RCC 7860 (cell line): ENCODE measurements at regions not wholly inside any gene's neighbourhood (a gene's known extent, or its start where the extent isn't known, plus 50 kb on each side); places are given as distances from the start of the nearest gene placed in this dataset.
A peak's percentile ranks its signal among the peaks of the same experiment; 100 is the strongest.

ENCODE experiments used
- DNase-seq: peaks from one replicate; pipeline ENCODE4 v3.0.0-alpha.2; 2015; ENCODE audit warnings: low spot score
- FAIRE-seq: peaks from 2 replicates; lab custom pipeline; 2012; peaks lifted over from hg19 to GRCh38; lab: Jason Lieb, UNC

DNA sequence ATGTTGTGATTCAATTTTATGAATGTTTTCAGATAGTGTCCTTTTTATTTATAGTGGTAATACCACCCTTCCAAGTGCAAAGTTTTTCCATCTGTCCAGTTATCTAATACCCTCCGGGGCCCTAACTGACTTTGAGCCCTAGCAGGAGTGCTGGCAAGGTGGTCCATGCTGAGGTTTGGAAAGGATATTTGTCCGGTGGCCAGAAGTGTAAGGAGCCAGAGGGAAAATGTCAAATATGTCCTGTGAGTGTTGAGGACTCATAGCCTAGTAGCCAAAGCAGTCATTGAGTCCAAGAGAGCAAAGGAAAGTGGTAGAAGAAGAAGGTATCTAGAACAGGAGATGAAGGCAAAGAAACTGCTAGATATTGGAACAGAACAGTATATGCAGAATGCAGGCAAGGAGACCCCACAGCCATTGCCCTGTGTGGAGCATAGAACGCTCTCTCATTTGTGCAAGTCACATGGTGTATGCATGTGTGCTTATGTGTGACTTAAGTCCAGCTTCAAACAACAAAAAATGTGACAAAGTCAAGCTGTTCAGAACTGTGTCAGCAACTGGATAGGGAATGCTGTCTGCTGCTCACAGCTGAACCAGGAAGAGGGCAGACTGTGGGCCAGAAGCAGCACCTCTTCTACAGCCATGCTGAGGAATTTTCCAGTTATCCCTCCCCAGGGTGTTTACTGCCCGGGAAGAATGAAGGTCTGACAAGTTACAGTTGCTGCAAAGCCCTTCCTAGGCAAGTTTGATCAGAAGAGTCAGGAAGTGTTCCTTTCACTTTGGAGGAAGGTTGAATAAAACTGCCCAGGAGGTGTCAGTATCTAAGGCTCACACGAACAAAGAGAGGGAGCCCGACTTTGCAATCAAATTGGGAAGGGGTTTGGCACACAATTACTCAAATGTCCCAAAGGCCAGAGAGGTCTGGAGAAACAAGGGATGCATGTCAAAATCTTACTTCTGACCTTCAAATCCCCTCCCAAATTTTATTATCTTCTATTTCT, 463.3 kb upstream of the DMAC1 start:
- FAIRE-seq (no peak), DNase-seq (no peak)

GRCh38 chr9:8261737-8262136, 462.2 kb upstream of the DMAC1 start:
- DNase-seq (no peak), FAIRE-seq (no peak)

- DNase-seq (no peak), FAIRE-seq (no peak)
Observed at GRCh38 chr9:8259028-8259427, 459.4 kb upstream of the DMAC1 start.

- no peak for FAIRE-seq
Observed at GRCh38 chr9:8256880-8257279, 457.3 kb upstream of the DMAC1 start.

DNA sequence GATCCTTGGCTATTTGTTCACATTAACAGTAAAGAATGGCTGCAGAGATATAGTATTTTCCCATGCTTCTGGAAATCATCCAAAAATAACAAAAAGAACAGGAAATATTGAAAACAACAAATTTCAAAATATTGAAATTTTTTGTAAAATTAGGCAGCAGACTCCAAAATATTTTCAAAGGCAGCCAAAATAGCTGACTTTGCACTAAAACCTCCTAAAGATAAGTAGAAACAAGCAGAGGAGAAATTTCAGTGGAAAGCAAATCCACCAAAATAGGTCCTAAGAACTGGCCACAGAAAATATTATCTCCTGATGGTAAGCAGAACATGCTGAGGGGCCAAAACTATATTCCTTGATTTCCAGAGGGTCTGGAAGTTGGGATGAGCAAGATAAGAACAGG, 456.3 kb upstream of the DMAC1 start:
- DNase-seq, result no peak
- FAIRE-seq, result no peak

More at GRCh38 chr9:8256880-8257279, 457.3 kb upstream of the DMAC1 start:
- DNase-seq, result no peak

- FAIRE-seq (no peak), DNase-seq (no peak)
Observed at GRCh38 chr9:8254541-8254940, 455.0 kb upstream of the DMAC1 start.

GRCh38 chr9:8252445-8252844, 452.9 kb upstream of the DMAC1 start:
- no peak for DNase-seq
- FAIRE-seq, result no peak

GRCh38 chr9:8251566-8251965, 452.0 kb upstream of the DMAC1 start:
- FAIRE-seq (no peak), DNase-seq (no peak)

- no peak for DNase-seq
- FAIRE-seq, result no peak
Observed at GRCh38 chr9:8244505-8245092, 445.0 kb upstream of the DMAC1 start.

DNA sequence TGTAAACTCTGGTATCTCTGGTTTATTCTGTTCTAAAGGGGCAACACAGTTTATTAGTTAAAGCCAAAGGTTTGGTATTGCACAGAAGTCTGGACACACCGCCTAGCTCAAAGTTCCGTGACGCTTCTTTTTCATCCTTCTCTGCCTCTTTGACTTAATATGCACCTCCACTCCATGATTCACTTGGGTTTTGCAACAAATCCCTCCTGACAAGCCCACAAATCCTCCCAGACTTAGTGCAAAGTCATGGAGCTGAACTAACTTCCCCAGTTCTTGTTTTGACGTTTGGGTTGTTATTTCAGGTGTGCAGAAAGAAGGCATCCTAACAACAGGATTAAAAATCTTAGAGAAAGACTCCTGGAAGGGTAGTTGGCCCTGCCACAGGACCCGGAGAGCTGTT, 441.6 kb upstream of the DMAC1 start:
- FAIRE-seq (no peak), DNase-seq (no peak)

GRCh38 chr9:8237096-8237495, 437.5 kb upstream of the DMAC1 start:
- DNase-seq (no peak), FAIRE-seq (no peak)

DNA sequence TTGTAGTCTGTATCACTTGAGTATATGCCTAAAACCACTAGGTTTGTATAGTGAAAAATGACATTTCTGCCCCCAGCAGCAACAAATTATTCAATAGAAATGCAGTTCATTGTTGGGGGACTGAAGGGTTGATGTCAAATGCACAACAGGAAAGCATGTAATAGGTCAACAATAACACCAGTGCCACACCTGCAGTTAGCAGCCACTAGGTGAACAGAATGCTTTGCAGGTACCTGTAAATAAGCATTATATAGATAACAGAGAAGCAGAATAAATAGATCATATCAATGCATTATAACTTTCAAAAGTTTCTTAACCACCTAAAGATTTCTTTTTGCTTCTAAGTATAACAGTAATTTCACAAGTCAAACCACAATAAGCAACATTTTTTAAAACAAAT, 435.9 kb upstream of the DMAC1 start:
- DNase-seq (no peak), FAIRE-seq (no peak)

DNA sequence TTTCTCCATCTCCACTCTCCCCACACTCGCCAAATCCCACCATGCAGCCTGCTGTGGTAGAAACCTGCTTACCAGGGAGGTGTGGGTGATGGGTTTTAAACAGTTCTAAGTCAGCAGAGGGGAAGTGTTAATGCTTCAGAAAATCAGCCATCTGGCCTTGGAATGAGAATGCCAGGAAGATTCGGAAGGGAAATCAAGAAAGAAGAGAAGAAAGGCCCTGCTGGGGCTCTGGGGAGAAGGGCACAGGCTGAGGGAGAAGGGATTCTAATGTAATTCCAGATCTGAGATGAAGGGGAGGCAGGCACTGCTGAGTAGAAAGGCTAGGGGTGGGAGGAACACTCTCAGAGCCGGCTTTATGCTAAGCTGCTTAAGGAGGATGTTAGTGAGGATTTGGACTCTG, 434.7 kb upstream of the DMAC1 start:
- no peak for DNase-seq

GRCh38 chr9:8232726-8233125, 433.1 kb upstream of the DMAC1 start:
- FAIRE-seq (no peak), DNase-seq (no peak)

More for the DNA sequence above, 434.7 kb upstream of the DMAC1 start:
- FAIRE-seq, result no peak

DNA sequence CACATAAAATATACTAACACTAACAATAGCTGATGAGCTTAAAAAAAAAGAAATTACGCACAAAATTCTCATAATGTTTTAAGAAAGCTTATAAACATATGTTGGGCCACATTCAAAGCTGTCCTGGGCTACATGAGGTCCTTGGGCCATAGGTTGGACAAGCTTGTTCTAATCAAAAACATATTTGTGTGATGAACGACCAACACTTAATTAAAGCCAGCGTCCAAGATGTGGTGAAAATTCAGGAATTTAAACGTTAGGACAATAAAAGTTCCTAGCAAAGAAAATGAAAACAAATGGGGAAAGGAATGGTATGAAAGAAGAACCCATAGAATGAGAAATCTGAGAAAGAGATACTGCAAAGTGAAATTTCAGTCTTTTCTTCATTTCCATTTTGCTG, 429.6 kb upstream of the DMAC1 start:
- DNase-seq (no peak), FAIRE-seq (no peak)

DNA sequence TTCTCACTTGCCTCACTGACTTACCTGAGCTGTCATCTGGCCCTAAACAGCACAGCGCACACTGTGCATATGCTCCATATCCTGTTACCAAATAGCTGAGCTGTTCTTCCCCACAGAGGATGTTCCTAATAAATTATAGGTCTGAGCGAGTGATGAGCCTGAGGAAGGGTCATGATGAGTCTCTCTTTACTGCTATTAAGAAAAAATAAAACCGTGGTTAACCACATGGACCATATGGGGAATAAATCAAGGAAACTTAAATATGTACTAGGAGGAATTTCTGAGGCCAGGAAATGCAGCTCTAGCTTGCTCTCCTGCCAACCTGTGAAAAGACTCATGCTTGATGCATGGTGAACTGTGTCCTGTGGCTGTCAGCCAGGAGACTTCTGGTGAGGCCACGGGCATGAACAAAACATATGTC, 424.8 kb upstream of the DMAC1 start:
- DNase-seq (no peak), FAIRE-seq (no peak)

- FAIRE-seq (no peak), DNase-seq (no peak)
Observed at GRCh38 chr9:8223861-8224260, 424.3 kb upstream of the DMAC1 start.

DNA sequence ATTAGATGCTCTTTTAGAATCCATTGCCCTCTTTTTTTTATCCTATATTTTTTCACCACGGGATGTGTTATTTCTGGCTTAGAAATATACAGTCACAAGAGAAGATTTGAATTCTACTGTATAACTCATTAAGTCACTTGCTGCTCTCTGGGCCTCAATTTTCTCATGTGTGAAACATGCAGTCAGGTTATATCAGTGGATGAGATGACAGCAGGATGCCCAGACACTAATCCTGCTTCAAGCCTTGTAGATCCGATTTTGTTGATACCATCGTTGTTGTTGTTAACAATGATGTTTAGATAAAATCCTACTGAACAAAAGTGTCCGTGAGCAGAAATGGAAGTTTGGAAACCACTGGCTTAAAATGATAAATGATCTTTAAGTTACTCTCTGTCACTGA, 421.9 kb upstream of the DMAC1 start:
- no peak for DNase-seq
- no peak for FAIRE-seq

- FAIRE-seq, result no peak
Observed at GRCh38 chr9:8208465-8208864, 408.9 kb upstream of the DMAC1 start.

GRCh38 chr9:8207596-8207995, 408.0 kb upstream of the DMAC1 start:
- DNase-seq (no peak), FAIRE-seq (no peak)

More at GRCh38 chr9:8208465-8208864, 408.9 kb upstream of the DMAC1 start:
- peak; percentile 9 for DNase-seq

DNA sequence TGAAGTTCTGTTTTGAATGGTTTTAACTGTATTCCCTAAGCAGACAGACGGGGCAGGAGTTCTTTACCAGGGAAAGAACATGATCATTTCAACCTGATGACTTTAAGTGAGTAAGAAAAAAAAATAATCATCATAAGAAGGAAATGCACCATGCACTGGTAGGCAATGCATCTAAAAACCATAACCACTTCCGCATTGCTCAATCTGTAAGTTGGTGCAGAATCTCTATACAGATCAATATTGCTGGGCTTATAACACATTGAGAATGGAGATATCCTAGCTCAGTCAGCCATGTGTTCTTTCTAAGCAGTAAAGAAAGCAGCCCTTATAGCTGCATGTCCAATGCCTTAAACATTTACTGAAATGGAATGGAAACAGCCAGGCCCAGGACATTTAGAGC, 407.1 kb upstream of the DMAC1 start:
- DNase-seq (no peak), FAIRE-seq (no peak)

DNA sequence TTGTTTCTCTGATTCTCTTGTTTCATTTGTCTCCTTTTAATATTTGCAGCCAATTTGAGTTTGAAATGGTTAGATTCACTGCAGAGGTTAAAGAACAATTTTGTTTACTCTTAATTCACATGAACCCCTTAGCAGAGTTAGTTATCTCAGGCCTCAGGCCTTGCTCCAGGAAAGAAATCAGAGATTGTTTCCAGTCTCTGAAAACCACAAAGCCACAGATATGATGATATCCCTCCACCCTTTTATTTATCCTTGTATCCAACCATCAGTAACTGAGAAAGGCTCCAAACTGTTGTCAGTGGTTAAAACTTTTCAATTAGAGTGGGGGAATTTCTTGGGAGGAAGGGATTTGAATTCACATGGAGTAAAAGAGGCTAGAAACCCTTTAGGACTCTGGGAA, 406.0 kb upstream of the DMAC1 start:
- DNase-seq (no peak), FAIRE-seq (no peak)
